Calu3 (cell line): ENCODE measurements at regions not wholly inside any gene's neighbourhood (a gene's known extent, or its start where the extent isn't known, plus 50 kb on each side); places are given as distances from the start of the nearest gene placed in this dataset.

Experiments used
- BruUV-seq: library from RNA; stranded (reverse); fragments of 400-500 nt; replicated peaks from 2 replicates; lab custom pipeline; 2021; lab: Mats Ljungman, UMichigan
- CTCF ChIA-PET: fragments of 300-600 bp; sonication (Branson Sonifier 250); formaldehyde crosslinking; loops from one replicate; lab custom pipeline; 2022; ENCODE audit warnings: antibody characterized with exemption; lab: Charles Lee
- DNase-seq: peaks from one replicate; pipeline ENCODE4 v3.0.0; 2022
- H3K27ac Mint-ChIP-seq: one replicate; pipeline ENCODE4 v1.8.0; 2022; ENCODE audit warnings: mixed read lengths; ENCODE audit not compliant: unreplicated experiment
- H3K27me3 Mint-ChIP-seq: one replicate; pipeline ENCODE4 v1.8.0; 2022; ENCODE audit warnings: mixed read lengths; ENCODE audit not compliant: unreplicated experiment
- H3K36me3 Mint-ChIP-seq: one replicate; pipeline ENCODE4 v1.8.0; 2022; ENCODE audit warnings: mild to moderate bottlenecking, moderate library complexity, mixed read lengths; ENCODE audit not compliant: insufficient read depth, unreplicated experiment
- H3K4me1 Mint-ChIP-seq: one replicate; pipeline ENCODE4 v1.8.0; 2022; ENCODE audit warnings: mild to moderate bottlenecking, low read depth, mixed read lengths; ENCODE audit not compliant: unreplicated experiment
- H3K4me3 Mint-ChIP-seq: one replicate; pipeline ENCODE4 v1.8.0; 2022; ENCODE audit warnings: mild to moderate bottlenecking, low read depth, moderate library complexity, mixed read lengths; ENCODE audit not compliant: unreplicated experiment
- H3K9me3 Mint-ChIP-seq: one replicate; pipeline ENCODE4 v1.8.0; 2022; ENCODE audit warnings: low read depth, mixed read lengths; ENCODE audit not compliant: unreplicated experiment
- CTCF ChIP-seq: fragments of 200-600 bp; IDR thresholded peaks from one replicate; pipeline ENCODE4 v1.8.0; 2022; ENCODE audit warnings: antibody characterized with exemption; ENCODE audit not compliant: unreplicated experiment
- intact Hi-C: fragments of 100-400 bp; cut with micrococcal nuclease; formaldehyde crosslinking; loops from one replicate; pipeline ENCODE4 v1.10.0; 2022; ENCODE audit not compliant: unreplicated experiment

- Mint-ChIP-seq H3K4me3 (no peak overlapping the region), H3K36me3 (no peaks in the 10 kb centered on the region), H3K27ac (no peak overlapping the region), H3K27me3 (peaks cover 8% of the 10 kb centered on the region), H3K9me3 (no peaks in the 10 kb centered on the region), H3K4me1 (no peaks in the 10 kb centered on the region)
- intact Hi-C loops, result no loop called here
- CTCF ChIA-PET, result no interaction called here
- DNase-seq, result no peak
- BruUV-seq, result no TSS peak
- no peak for TF ChIP-seq CTCF
Observed at GRCh38 chr2:19722531-19722971, 179.2 kb downstream of the TTC32 start.

- TF ChIP-seq CTCF, result no peak
- no peaks in the 10 kb centered on the region for H3K4me1 Mint-ChIP-seq
- no TSS peak for BruUV-seq
Observed at GRCh38 chr2:19720306-19720705, 181.5 kb downstream of the TTC32 start.

GRCh38 chr2:19719540-19719939, 182.2 kb downstream of the TTC32 start:
- no TSS peak for BruUV-seq
- H3K27me3 Mint-ChIP-seq, result no peaks in the 10 kb centered on the region
- TF ChIP-seq CTCF, result no peak
- no peak overlapping the region for H3K4me3 Mint-ChIP-seq
- H3K36me3 Mint-ChIP-seq, result no peaks in the 10 kb centered on the region
- CTCF ChIA-PET, result no interaction called here
- no peaks in the 10 kb centered on the region for H3K4me1 Mint-ChIP-seq
- no peaks in the 10 kb centered on the region for H3K9me3 Mint-ChIP-seq
- H3K27ac Mint-ChIP-seq, result no peak overlapping the region
- intact Hi-C loops, result no loop called here
- no peak for DNase-seq

More at GRCh38 chr2:19720306-19720705, 181.5 kb downstream of the TTC32 start:
- intact Hi-C loops, result no loop called here
- no peak overlapping the region for H3K4me3 Mint-ChIP-seq
- no peak overlapping the region for H3K27ac Mint-ChIP-seq
- H3K36me3 Mint-ChIP-seq, result no peaks in the 10 kb centered on the region
- CTCF ChIA-PET, result no interaction called here
- no peaks in the 10 kb centered on the region for H3K9me3 Mint-ChIP-seq
- DNase-seq, result no peak
- no peaks in the 10 kb centered on the region for H3K27me3 Mint-ChIP-seq

- CTCF ChIA-PET, result no interaction called here
- no peaks in the 10 kb centered on the region for H3K4me1 Mint-ChIP-seq
- no peak overlapping the region for H3K4me3 Mint-ChIP-seq
- no peaks in the 10 kb centered on the region for H3K36me3 Mint-ChIP-seq
- no TSS peak for BruUV-seq
- intact Hi-C loops, result no loop called here
- H3K27ac Mint-ChIP-seq, result no peak overlapping the region
- no peak for TF ChIP-seq CTCF
- H3K27me3 Mint-ChIP-seq, result peaks cover 14% of the 10 kb centered on the region
- H3K9me3 Mint-ChIP-seq, result peaks cover 3% of the 10 kb centered on the region
- no peak for DNase-seq
Observed at GRCh38 chr2:19717446-19717845, 184.3 kb downstream of the TTC32 start.
